ENCODE measurements at regions not wholly inside any gene's neighbourhood (a gene's known extent, or its start where the extent isn't known, plus 50 kb on each side); places are given as distances from the start of the nearest gene placed in this dataset.

DNA sequence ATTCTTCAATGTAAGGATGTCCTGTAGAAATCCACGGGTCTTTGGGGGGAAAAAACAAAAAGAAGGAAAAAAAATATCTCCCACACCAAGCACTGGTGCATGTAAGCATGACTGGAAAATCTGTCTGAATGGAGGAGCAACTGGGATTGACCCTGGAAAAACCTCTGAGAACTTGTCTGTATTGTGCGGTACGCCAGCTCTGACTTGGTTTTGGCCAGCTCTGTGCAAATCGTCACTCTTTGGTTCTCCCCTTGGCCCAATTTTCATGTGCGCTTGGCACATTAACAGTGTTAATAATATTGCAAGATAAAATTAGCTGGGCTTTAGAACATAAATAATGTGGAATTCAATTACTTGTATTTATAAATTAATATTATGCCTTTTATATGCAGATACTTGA lies 231.2 kb upstream of the HAND2 start:
- TF ChIP-seq, protein P1, sequence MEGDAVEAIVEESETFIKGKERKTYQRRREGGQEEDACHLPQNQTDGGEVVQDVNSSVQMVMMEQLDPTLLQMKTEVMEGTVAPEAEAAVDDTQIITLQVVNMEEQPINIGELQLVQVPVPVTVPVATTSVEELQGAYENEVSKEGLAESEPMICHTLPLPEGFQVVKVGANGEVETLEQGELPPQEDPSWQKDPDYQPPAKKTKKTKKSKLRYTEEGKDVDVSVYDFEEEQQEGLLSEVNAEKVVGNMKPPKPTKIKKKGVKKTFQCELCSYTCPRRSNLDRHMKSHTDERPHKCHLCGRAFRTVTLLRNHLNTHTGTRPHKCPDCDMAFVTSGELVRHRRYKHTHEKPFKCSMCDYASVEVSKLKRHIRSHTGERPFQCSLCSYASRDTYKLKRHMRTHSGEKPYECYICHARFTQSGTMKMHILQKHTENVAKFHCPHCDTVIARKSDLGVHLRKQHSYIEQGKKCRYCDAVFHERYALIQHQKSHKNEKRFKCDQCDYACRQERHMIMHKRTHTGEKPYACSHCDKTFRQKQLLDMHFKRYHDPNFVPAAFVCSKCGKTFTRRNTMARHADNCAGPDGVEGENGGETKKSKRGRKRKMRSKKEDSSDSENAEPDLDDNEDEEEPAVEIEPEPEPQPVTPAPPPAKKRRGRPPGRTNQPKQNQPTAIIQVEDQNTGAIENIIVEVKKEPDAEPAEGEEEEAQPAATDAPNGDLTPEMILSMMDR (conservative IDR thresholded peaks at IDR 0.05): no peak
- no peak overlapping the region for H2BK15ac ChIP-seq (ENCODE audit: low read depth, low read length)
- H3K27me3 Mint-ChIP-seq (ENCODE audit: low read depth): peaks cover 2% of the 10 kb centered on the region

More for the DNA sequence above, 231.2 kb upstream of the HAND2 start:
- Histone ChIP-seq H2BK12ac (ENCODE audit: insufficient read length, low read depth, low read length) (no peak overlapping the region), H4K91ac (ENCODE audit: insufficient read length, low read depth, low read length) (no peak overlapping the region), H3K14ac (ENCODE audit: insufficient read depth, low read length) (no peak overlapping the region), H3K79me2 (ENCODE audit: insufficient read depth, low read length) (no peaks in the 10 kb centered on the region), H3K9ac (ENCODE audit: extremely low read depth, insufficient read length, low read length) (no peak overlapping the region), H3T11ph (ENCODE audit: low read length) (no peak overlapping the region), H3K9me3 (ENCODE audit: control insufficient read depth, low read depth, low read length) (no peaks in the 10 kb centered on the region), H4K20me1 (ENCODE audit: control insufficient read depth, insufficient read depth, insufficient read length) (no peaks in the 10 kb centered on the region), H3K4me2 (ENCODE audit: insufficient read depth, insufficient read length, low read length) (no peak overlapping the region), H4K8ac (replicated peaks; ENCODE audit: insufficient read length, low read depth, low read length) (no peak overlapping the region), H3K56ac (ENCODE audit: insufficient read length, low read depth, low read length) (no peak overlapping the region), H3K27me3 (ENCODE audit: insufficient read depth, low read length) (no peaks in the 10 kb centered on the region), H3K4ac (ENCODE audit: low read depth, low read length) (no peak overlapping the region), H4K5ac (ENCODE audit: insufficient read length, low read depth, low read length) (no peak overlapping the region), H3K79me1 (ENCODE audit: insufficient read depth, low read depth, low read length, poor library complexity, severe bottlenecking) (no peaks in the 10 kb centered on the region), H2BK120ac (ENCODE audit: low read depth, low read length, poor library complexity, severe bottlenecking) (no peak overlapping the region), H2BK20ac (ENCODE audit: low read depth, low read length, poor library complexity, severe bottlenecking) (no peak overlapping the region), H2AFZ (ENCODE audit: low read length) (no peak overlapping the region), H3K4me1 (ENCODE audit: insufficient read depth, low read length) (no peaks in the 10 kb centered on the region), H3K27ac (ENCODE audit: insufficient read length, low read depth, low read length) (no peak overlapping the region), H2BK5ac (ENCODE audit: insufficient read length, low read length) (no peak overlapping the region), H2AK5ac (ENCODE audit: insufficient read length, low read length) (no peak overlapping the region), H3K23ac (ENCODE audit: insufficient read length, low read depth, low read length) (no peak overlapping the region), H3K18ac (ENCODE audit: insufficient read length, low read depth, low read length) (no peak overlapping the region), H3K23me2 (ENCODE audit: insufficient read length, low read depth, low read length, poor library complexity, severe bottlenecking) (no peaks in the 10 kb centered on the region)
- H3K4me1 Mint-ChIP-seq: 0 out of 4 replicates have a peak, but pooled peaks cover 3% of the 10 kb centered on the region in 2 experiments
- no peak overlapping the region for H3K27ac Mint-ChIP-seq
- no CpG with 5 or more reads among the region's 5 CpGs for WGBS (ENCODE audit: extremely low coverage, insufficient read length, low lambda C conversion rate)
- no peaks in the 10 kb centered on the region for H3K36me3 Mint-ChIP-seq (ENCODE audit: insufficient read depth in 1 of 3, low read depth in 3 of 3)
- no peaks in the 10 kb centered on the region for H3K9me3 Mint-ChIP-seq
- H3K4me3 Mint-ChIP-seq: no peak overlapping the region
- DNase-seq: no peak
